MCF 10A (cell line): ENCODE measurements at regions not wholly inside any gene's neighbourhood (a gene's known extent, or its start where the extent isn't known, plus 50 kb on each side); places are given as distances from the start of the nearest gene placed in this dataset.

ENCODE experiments used
- BruUV-seq: library from RNA; stranded (reverse); fragments of 400-500 nt; replicated peaks from 2 replicates; lab custom pipeline; 2021; lab: Mats Ljungman, UMichigan
- CTCF ChIA-PET: fragments of 300-600 bp; sonication (Branson Sonifier 250); formaldehyde crosslinking; extraction: SDS; loops from one replicate; lab custom pipeline; 2021; ENCODE audit warnings: antibody characterized with exemption, inconsistent platforms; lab: Yijun Ruan, JAX
- POLR2A ChIA-PET: fragments of 300-600, 350-650 bp; sonication (Branson Sonifier 250); formaldehyde crosslinking; extraction: SDS; loops from one replicate; lab custom pipeline; 2020; ENCODE audit warnings: antibody characterized with exemption, inconsistent platforms; lab: Yijun Ruan, JAX
- DNase-seq: peaks from one replicate; pipeline ENCODE4 v3.0.0-alpha.2; 2018; ENCODE audit not compliant: unreplicated experiment
- H3K27ac Mint-ChIP-seq: one replicate; pipeline ENCODE4 v1.8.0; 2022; ENCODE audit warnings: mild to moderate bottlenecking, low read depth, mixed read lengths; ENCODE audit not compliant: unreplicated experiment
- H3K27me3 Mint-ChIP-seq: one replicate; pipeline ENCODE4 v1.8.0; 2022; ENCODE audit warnings: mixed read lengths; ENCODE audit not compliant: insufficient read depth, unreplicated experiment
- H3K36me3 Mint-ChIP-seq: one replicate; pipeline ENCODE4 v1.8.0; 2022; ENCODE audit warnings: mild to moderate bottlenecking, moderate library complexity, mixed read lengths; ENCODE audit not compliant: insufficient read depth, unreplicated experiment
- H3K4me1 Mint-ChIP-seq: one replicate; pipeline ENCODE4 v1.8.0; 2022; ENCODE audit warnings: mixed read lengths; ENCODE audit not compliant: insufficient read depth, unreplicated experiment
- H3K4me3 Mint-ChIP-seq: one replicate; pipeline ENCODE4 v1.8.0; 2022; ENCODE audit warnings: mild to moderate bottlenecking, moderate library complexity, mixed read lengths; ENCODE audit not compliant: unreplicated experiment
- H3K9me3 Mint-ChIP-seq: one replicate; pipeline ENCODE4 v1.8.0; 2022; ENCODE audit warnings: mixed read lengths; ENCODE audit not compliant: unreplicated experiment
- intact Hi-C: fragments of 100-400 bp; cut with micrococcal nuclease; formaldehyde crosslinking; loops from 2 replicates; pipeline ENCODE4 v1.14.1; 2022
- TF ChIP-seq, protein P1 (sequence below): fragments of 200-600 bp; IDR thresholded peaks from one replicate; pipeline ENCODE4 v1.8.0; 2022; ENCODE audit warnings: antibody characterized with exemption, mild to moderate bottlenecking; ENCODE audit not compliant: unreplicated experiment

DNA sequence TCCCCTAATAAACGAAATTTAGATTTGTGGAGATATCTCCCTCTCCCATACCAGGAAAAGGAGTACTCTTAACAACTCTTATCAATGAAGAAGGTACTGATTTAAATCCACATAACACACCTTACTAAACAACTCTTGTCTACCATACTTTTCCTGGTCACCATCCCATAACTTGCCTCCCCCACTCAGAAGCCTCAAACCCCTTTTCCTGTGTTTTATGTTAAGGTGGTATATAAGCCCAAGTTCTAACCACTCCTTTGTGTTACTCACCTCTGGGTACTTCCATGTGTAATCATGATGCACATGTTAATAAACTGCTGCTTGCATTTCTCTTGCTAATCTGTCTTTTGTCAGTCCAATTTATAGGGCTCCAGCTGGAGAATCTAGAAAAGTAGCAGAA is 330.7 kb downstream of the CD83 start:
- Mint-ChIP-seq H3K36me3 (no peaks in the 10 kb centered on the region), H3K4me3 (no peak overlapping the region), H3K4me1 (no peaks in the 10 kb centered on the region), H3K27ac (no peak overlapping the region), H3K9me3 (no peaks in the 10 kb centered on the region), H3K27me3 (no peaks in the 10 kb centered on the region)
- BruUV-seq: no TSS peak
- DNase-seq: no peak
- ChIA-PET CTCF (interaction anchor here (0.6 to 0.9 kb wide), 3 partner anchors 17 to 347 kb away, joined by 3 to 4 read pairs (median 3); no protein-coding TSS in a partner anchor), POLR2A (no interaction called here)
- intact Hi-C loops: no loop called here
- TF ChIP-seq, protein P1, sequence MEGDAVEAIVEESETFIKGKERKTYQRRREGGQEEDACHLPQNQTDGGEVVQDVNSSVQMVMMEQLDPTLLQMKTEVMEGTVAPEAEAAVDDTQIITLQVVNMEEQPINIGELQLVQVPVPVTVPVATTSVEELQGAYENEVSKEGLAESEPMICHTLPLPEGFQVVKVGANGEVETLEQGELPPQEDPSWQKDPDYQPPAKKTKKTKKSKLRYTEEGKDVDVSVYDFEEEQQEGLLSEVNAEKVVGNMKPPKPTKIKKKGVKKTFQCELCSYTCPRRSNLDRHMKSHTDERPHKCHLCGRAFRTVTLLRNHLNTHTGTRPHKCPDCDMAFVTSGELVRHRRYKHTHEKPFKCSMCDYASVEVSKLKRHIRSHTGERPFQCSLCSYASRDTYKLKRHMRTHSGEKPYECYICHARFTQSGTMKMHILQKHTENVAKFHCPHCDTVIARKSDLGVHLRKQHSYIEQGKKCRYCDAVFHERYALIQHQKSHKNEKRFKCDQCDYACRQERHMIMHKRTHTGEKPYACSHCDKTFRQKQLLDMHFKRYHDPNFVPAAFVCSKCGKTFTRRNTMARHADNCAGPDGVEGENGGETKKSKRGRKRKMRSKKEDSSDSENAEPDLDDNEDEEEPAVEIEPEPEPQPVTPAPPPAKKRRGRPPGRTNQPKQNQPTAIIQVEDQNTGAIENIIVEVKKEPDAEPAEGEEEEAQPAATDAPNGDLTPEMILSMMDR: no peak

DNA sequence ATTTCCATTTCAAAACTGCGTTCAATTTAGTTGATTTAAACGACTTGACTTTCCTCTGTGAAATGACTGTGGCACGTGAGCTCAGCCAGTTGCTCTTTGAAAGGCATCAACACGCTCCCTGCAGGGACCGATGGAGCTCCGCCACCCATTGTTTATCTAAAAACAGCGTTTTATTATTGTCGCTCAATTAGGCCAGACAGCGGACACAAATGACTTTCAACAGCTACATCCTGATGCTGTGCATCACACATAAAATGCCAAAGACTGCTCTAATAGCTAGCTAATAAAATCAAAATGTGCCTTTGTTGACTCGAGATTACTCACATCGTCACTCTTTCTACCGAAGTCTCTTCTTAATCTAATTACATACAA is 332.5 kb downstream of the CD83 start:
- no TSS peak for BruUV-seq
- Mint-ChIP-seq H3K9me3 (no peaks in the 10 kb centered on the region), H3K4me1 (no peaks in the 10 kb centered on the region), H3K4me3 (no peak overlapping the region), H3K27ac (no peak overlapping the region), H3K36me3 (no peaks in the 10 kb centered on the region), H3K27me3 (no peaks in the 10 kb centered on the region)
- intact Hi-C loops: no loop called here
- DNase-seq: no peak
- ChIA-PET CTCF (no interaction called here), POLR2A (no interaction called here)
- TF ChIP-seq, protein P1: no peak

DNA sequence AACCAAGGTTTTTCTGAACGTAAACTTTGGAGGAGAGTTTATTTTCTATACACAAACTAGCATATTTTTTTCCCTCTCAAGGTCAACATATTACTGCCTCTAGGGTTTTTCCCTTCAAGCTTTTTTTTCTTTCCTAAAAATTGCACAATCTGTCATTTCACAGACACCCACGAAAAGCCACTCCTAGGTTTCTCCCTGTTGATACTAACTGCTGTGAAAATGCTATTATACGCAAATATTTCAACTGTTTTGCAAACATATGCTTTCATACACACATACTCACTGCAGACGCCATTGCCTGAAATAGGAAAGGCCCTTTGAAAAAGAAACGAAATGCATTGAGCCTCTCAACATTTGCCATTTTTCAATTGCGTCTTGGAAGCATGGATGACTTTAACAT is 333.0 kb downstream of the CD83 start:
- Mint-ChIP-seq H3K4me3 (no peak overlapping the region), H3K4me1 (peaks cover 1% of the 10 kb centered on the region), H3K27me3 (no peaks in the 10 kb centered on the region), H3K9me3 (no peaks in the 10 kb centered on the region), H3K27ac (no peak overlapping the region), H3K36me3 (no peaks in the 10 kb centered on the region)
- ChIA-PET CTCF (no interaction called here), POLR2A (no interaction called here)
- TF ChIP-seq, protein P1: no peak
- no TSS peak for BruUV-seq
- intact Hi-C loops: no loop called here
- no peak for DNase-seq

DNA sequence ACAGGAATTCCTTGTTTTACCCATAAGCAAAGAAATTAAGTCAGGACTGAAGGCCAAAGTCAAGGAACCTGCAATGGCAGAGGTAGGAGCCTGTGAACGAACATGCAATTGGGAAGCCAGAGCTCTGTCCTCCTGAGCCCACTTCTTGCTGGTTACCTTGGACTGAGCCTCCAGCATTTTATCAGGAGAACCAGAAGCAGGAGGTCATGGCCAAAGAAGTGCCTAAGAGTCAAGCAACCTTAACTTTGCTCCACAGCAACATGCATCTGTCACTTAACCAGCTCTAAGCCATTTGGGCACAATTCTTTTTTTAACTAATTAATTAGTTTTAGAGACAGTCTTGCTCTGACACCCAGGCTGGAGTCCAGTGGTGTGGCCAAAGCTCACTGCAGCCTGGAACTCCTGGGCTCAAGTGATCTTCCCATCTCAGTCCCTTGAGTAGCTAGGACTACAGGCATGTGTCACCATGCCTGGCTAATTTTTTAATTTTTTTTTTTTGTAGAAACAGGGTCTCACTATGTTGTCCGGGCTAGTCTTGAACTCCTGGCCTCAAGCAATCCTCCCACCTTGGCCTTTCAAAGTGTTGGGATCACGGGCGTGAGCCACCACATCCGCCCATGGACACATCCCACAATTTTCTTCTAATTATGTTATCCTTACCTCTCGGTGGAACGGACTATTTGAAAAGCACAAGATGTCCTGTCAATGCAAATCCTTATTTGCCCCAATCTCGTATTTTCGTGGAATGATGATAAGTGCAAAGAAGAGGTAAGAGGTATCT is 334.2 kb downstream of the CD83 start:
- CTCF ChIA-PET: no interaction called here
- no peak overlapping the region for H3K4me3 Mint-ChIP-seq

More for the DNA sequence above, 334.2 kb downstream of the CD83 start:
- H3K4me1 Mint-ChIP-seq: peaks cover 5% of the 10 kb centered on the region
- TF ChIP-seq, protein P1: no peak
- POLR2A ChIA-PET: no interaction called here
- no peaks in the 10 kb centered on the region for H3K27me3 Mint-ChIP-seq
- intact Hi-C loops: no loop called here
- H3K36me3 Mint-ChIP-seq: no peaks in the 10 kb centered on the region
- H3K27ac Mint-ChIP-seq: no peak overlapping the region
- DNase-seq: no peak
- BruUV-seq: no TSS peak
- no peaks in the 10 kb centered on the region for H3K9me3 Mint-ChIP-seq
